ENCODE measurements at regions not wholly inside any gene's neighbourhood (a gene's known extent, or its start where the extent isn't known, plus 50 kb on each side); places are given as distances from the start of the nearest gene placed in this dataset.

DNA sequence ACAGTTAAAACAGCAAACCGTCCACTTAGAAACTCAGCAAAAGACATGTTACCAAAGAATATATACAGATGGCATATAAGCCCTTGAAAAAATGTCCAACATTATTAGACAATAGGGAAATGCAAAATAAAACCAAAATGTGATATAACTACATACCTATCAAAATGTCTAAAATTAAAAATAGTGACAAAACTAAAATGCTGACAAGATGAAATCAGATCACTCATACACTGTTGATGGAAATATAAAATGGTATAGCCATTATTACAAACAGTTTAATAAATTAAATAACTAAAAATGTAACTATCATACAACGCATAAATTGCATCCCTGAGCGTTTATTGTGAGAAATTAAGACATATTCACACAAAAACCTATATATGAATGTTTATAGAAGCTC is 939.7 kb upstream of the ZWINT start:
- FAIRE-seq (no peak), DNase-seq (ENCODE audit: insufficient read length, low spot score) (no peak)
- TF ChIP-seq, protein P1, sequence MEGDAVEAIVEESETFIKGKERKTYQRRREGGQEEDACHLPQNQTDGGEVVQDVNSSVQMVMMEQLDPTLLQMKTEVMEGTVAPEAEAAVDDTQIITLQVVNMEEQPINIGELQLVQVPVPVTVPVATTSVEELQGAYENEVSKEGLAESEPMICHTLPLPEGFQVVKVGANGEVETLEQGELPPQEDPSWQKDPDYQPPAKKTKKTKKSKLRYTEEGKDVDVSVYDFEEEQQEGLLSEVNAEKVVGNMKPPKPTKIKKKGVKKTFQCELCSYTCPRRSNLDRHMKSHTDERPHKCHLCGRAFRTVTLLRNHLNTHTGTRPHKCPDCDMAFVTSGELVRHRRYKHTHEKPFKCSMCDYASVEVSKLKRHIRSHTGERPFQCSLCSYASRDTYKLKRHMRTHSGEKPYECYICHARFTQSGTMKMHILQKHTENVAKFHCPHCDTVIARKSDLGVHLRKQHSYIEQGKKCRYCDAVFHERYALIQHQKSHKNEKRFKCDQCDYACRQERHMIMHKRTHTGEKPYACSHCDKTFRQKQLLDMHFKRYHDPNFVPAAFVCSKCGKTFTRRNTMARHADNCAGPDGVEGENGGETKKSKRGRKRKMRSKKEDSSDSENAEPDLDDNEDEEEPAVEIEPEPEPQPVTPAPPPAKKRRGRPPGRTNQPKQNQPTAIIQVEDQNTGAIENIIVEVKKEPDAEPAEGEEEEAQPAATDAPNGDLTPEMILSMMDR (IDR thresholded peaks at IDR 0.05; ENCODE audit: insufficient read depth, missing control alignments): no peak

DNA sequence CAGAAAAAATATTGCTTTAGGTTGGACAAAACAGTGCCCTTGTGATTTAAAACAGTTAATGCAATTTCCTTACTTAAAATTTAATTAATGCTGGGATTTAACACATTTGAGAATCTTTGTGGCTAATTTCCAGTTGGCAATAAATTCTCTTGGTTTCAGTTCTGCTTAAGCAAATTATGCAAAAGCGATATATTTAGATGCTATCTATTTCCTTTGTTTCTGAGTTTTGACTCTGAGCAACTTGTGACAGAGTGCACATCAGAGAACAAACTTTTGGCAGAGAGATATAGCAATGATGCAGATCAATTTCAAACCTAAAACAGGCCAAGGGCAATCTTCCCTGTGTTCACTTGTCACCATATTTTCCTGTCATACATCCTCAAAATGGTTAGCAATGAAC is 933.6 kb upstream of the ZWINT start:
- TF ChIP-seq, protein P1 (IDR thresholded peaks at IDR 0.05; ENCODE audit: insufficient read depth, missing control alignments): no peak
- no peak for FAIRE-seq

DNA sequence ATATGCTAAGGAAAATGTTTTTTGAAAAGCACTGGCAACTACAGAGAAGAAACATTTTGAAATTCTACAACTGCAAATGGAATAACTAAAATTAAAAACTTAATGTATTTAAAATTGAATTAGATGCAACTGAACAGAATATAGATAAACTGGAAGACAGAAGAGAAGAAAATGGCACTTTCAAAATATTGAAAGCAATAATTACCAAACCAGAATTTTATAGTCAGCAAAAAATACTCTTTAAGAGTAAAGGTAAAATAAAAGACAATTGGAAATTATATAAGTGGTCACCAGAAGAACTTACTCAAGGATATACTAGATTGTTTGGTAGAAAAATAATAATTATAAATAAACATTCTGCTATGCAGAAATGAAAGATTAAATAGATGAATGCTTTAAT is 927.7 kb upstream of the ZWINT start:
- TF ChIP-seq, protein P1 (IDR thresholded peaks at IDR 0.05; ENCODE audit: insufficient read depth, missing control alignments): no peak
- FAIRE-seq (no peak), DNase-seq (ENCODE audit: insufficient read length, low spot score) (no peak)

More for the DNA sequence above, 933.6 kb upstream of the ZWINT start:
- no peak for DNase-seq (ENCODE audit: insufficient read length, low spot score)

DNA sequence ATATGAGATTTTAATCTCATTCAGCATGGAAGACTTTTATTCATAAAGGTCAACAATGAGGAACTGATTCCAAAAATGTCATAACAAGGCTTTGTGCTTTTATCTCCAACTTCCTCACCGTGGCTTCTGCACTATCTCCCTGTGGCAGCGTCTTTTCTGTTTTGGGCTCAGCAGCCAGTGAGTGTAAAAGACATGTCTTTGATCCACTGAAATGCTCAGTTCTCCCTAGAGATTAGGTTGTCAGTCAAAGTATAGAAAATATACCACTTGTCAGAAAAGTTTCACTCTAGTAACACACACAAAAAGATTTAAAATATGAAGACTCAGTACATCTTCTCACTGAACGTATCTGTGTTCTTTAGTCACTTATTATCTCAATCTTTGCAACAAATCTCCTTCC is 901.8 kb upstream of the ZWINT start:
- FAIRE-seq (no peak), DNase-seq (ENCODE audit: insufficient read length, low spot score) (no peak)
- TF ChIP-seq, protein P1 (IDR thresholded peaks at IDR 0.05; ENCODE audit: insufficient read depth, missing control alignments): no peak

DNA sequence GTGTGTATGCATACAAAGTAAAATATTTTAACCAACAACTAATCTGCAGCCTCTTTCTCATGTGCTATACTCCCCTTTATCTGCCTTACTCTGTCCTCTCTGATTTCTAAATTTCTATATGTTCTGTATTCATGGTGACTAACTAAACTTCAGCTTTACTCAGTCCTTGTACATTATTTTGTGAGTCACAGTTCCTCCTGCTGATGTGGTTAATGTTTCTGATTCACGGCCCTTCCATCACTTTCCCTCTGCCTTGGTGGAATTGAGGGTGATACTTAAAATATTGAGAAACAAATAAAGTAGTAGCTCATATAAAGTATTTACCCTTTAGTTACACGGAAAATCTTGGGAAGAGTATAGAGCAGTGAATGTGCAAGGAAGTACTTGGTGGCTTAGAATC is 899.1 kb upstream of the ZWINT start:
- DNase-seq (ENCODE audit: insufficient read length, low spot score): no peak
- no peak for FAIRE-seq
- TF ChIP-seq, protein P1 (IDR thresholded peaks at IDR 0.05; ENCODE audit: insufficient read depth, missing control alignments): no peak

DNA sequence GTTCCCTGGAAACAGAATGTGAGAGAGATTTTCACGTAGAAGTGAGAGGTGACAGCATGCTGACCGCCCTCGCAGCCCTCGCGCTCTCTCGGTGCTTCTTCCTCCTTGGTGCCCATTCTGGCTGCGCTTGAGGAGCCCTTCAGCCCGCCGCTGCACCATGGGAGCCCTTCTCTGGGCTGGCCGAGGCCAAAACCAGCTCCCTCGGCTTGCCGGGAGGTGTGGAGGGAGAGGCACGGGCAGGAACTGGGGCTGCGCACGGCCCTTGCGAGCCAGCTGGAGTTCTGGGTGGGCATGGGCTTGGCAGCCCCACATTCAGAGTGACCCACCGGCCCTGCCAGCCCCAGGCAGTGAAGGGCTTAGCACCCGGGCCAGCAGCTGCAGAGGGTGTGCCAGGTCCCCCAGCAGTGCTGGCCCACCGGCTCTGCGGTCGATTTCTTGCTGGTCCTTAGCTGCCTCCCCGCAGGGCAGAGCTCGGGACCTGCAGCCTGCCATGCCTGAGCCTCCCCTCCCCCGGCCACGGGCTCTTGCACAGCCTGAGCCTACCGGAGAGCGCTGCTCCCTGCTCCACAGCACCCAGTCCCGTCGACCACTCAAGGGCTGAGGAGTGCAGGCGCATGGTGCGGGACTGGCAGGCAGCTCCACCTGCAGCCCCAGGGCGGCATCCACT is 888.7 kb upstream of the ZWINT start:
- no peak for DNase-seq (ENCODE audit: insufficient read length, low spot score)
- FAIRE-seq: no peak
- TF ChIP-seq, protein P1 (IDR thresholded peaks at IDR 0.05; ENCODE audit: insufficient read depth, missing control alignments): no peak

DNA sequence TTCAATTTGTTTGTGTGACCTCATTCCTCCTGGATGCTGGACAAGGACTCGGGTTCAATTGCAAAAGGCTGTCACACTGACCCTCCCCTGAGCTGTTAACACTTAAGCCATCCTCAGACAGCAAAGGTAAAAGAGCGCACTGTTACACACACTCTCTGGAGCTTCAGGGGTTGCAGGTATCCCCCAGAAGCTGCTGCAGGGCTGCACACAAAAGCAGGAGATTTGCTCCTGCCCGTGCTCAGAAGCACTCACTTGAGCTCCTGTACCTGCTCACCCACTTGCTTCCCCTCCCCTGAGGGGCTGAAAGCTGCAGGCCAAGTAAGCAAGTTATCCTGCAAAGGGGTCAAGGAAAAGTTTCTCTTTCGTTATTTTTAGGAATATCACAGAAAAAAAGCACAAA is 886.2 kb upstream of the ZWINT start:
- TF ChIP-seq, protein P1 (IDR thresholded peaks at IDR 0.05; ENCODE audit: insufficient read depth, missing control alignments): no peak
- no peak for DNase-seq (ENCODE audit: insufficient read length, low spot score)
- FAIRE-seq: no peak

Data from D721Med (cell line).